ENCODE measurements at regions not wholly inside any gene's neighbourhood (a gene's known extent, or its start where the extent isn't known, plus 50 kb on each side); places are given as distances from the start of the nearest gene placed in this dataset.

DNA sequence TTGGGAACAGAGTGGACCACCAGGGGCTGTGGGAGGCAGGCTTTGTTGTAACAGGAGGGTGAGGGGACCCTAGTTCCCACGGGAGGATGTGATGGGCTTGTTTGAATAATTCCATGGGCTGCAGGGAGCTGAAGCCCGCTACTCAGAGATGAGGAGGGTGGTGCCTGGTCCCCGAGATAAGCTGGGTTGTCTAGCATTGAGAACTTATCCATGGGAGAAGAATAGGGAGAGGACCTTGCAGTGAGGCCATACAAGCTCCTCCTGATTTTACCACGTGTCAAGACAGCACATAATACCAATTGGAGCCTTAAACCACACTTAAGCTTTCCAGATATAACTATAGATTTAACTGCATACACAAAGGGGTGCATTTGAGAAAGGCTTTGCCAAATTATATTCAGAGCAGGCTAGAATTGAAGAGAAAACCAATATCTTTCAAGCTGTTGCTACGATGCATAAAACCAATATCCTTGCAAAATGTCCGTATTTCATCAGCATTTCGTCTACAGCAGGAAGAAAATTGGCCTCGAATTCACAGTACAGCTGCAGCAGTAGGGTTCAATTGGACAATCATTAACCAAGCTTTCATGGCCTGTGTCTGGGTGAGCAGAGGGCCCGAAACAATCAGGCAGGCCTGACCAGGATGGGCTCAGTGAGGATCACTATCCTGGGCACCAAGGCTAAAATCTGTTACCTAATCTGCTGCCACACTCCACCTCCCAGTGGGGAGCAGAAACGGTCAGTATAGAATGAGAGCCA lies 500.7 kb downstream of the OCA2 start:
- no peak for TF ChIP-seq SUZ12 (IDR thresholded peaks at IDR 0.05)
- no peak for TF ChIP-seq FOXM1 (IDR thresholded peaks at IDR 0.05; ENCODE audit: borderline replicate concordance)
- TF ChIP-seq FOXA1 (IDR thresholded peaks at IDR 0.05): no peak
- TF ChIP-seq ELF4 (IDR thresholded peaks at IDR 0.05): no peak
- no peak for TF ChIP-seq SP1 (IDR thresholded peaks at IDR 0.05)

Measured in HEK293T (cell line).